ENCODE measurements at regions not wholly inside any gene's neighbourhood (a gene's known extent, or its start where the extent isn't known, plus 50 kb on each side); places are given as distances from the start of the nearest gene placed in this dataset.

DNA sequence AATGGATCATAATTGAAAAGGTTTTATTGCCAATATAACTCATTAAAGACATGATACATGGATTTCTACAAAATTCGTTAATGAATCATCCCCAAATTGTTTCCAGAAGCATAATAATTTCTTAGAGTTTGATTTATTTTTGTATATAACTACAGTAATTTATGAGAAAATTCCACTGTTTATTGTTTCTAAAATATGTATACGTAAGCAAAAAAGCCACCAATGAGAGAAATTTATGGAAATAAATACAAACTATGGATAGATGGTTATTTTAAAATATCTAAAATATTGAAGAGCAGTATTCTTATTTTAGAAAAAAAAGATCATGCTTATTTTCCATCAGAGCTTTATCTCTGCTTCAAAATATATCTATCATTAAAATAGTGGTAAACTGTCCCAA is 260.0 kb upstream of the ZNF385D start:
- TF ChIP-seq PPARA (CRISPR knock-in tag; IDR thresholded peaks at IDR 0.05; ENCODE audit: borderline replicate concordance), result no peak
- no peak for TF ChIP-seq ZFP3 (CRISPR knock-in tag; IDR thresholded peaks at IDR 0.05)
- TF ChIP-seq, protein P1, sequence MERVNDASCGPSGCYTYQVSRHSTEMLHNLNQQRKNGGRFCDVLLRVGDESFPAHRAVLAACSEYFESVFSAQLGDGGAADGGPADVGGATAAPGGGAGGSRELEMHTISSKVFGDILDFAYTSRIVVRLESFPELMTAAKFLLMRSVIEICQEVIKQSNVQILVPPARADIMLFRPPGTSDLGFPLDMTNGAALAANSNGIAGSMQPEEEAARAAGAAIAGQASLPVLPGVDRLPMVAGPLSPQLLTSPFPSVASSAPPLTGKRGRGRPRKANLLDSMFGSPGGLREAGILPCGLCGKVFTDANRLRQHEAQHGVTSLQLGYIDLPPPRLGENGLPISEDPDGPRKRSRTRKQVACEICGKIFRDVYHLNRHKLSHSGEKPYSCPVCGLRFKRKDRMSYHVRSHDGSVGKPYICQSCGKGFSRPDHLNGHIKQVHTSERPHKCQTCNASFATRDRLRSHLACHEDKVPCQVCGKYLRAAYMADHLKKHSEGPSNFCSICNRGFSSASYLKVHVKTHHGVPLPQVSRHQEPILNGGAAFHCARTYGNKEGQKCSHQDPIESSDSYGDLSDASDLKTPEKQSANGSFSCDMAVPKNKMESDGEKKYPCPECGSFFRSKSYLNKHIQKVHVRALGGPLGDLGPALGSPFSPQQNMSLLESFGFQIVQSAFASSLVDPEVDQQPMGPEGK (CRISPR knock-in tag; IDR thresholded peaks at IDR 0.05; ENCODE audit: borderline replicate concordance), result no peak
- no peak for TF ChIP-seq CREB5 (CRISPR knock-in tag; IDR thresholded peaks at IDR 0.05; ENCODE audit: low read depth)
- TF ChIP-seq POU6F1 (CRISPR knock-in tag; IDR thresholded peaks at IDR 0.05; ENCODE audit: borderline replicate concordance, low read depth), result no peak
- no peak for TF ChIP-seq ISL1 (CRISPR knock-in tag; IDR thresholded peaks at IDR 0.05)
- no peak for TF ChIP-seq ZNF70 (CRISPR knock-in tag; IDR thresholded peaks at IDR 0.05)
- TF ChIP-seq TOX (CRISPR knock-in tag; IDR thresholded peaks at IDR 0.05; ENCODE audit: borderline replicate concordance), result no peak
- no peak for TF ChIP-seq ZNF8 (CRISPR knock-in tag; IDR thresholded peaks at IDR 0.05)

Data from SK-N-SH treated with all-trans-retinoic acid at 6 μM for 48 hours (cell line).